Neuronal stem cell (in vitro differentiated cells): ENCODE measurements at regions not wholly inside any gene's neighbourhood (a gene's known extent, or its start where the extent isn't known, plus 50 kb on each side); places are given as distances from the start of the nearest gene placed in this dataset.

Source experiments
- DNase-seq: peaks from one replicate; pipeline ENCODE4 v3.0.0-alpha.2; 2013; ENCODE audit warnings: low spot score
- H2AFZ ChIP-seq: one replicate; pipeline ENCODE4 v1.6.1; 2013; ENCODE audit warnings: mild to moderate bottlenecking, low read length, inconsistent platforms
- H2AK5ac ChIP-seq: 2 replicates; pipeline ENCODE4 v1.6.1; 2013; ENCODE audit warnings: low read depth, mild to moderate bottlenecking, inconsistent platforms, low read length, moderate library complexity, mixed read lengths
- H2BK120ac ChIP-seq: 2 replicates; pipeline ENCODE4 v1.6.1; 2013; ENCODE audit warnings: low read depth, mild to moderate bottlenecking, inconsistent platforms, low read length, moderate library complexity, mixed read lengths
- H2BK12ac ChIP-seq: one replicate; pipeline ENCODE4 v1.6.1; 2013; ENCODE audit warnings: low read length, inconsistent platforms
- H2BK15ac ChIP-seq: 2 replicates; pipeline ENCODE4 v1.6.1; 2013; ENCODE audit warnings: mild to moderate bottlenecking, low read length, inconsistent platforms, mixed read lengths
- H2BK5ac ChIP-seq: one replicate; pipeline ENCODE4 v1.6.1; 2013; ENCODE audit warnings: inconsistent platforms, mild to moderate bottlenecking, low read length, moderate library complexity
- H3K14ac ChIP-seq: one replicate; pipeline ENCODE4 v1.6.1; 2013; ENCODE audit warnings: low read length, inconsistent platforms
- H3K18ac ChIP-seq: 2 replicates; pipeline ENCODE4 v1.6.1; 2013; ENCODE audit warnings: low read length, inconsistent platforms
- H3K23ac ChIP-seq: 2 replicates; pipeline ENCODE4 v1.6.1; 2013; ENCODE audit warnings: low read depth, mild to moderate bottlenecking, mixed read lengths, low read length, inconsistent platforms; ENCODE audit not compliant: poor library complexity
- H3K27ac ChIP-seq: replicated peaks from 3 replicates; pipeline ENCODE4 v1.5.1; 2013; ENCODE audit warnings: low read length, inconsistent platforms
- H3K27me3 ChIP-seq, 3 experiments: 2 replicates each; pipeline ENCODE4 v1.6.1; 2013; ENCODE audit warnings: low read length in 3 of 3, mild to moderate bottlenecking in 2 of 3, inconsistent platforms in 1 of 3, low read depth in 1 of 3, mixed read lengths in 1 of 3, moderate library complexity in 1 of 3; ENCODE audit not compliant: control insufficient read depth in 3 of 3, insufficient read depth in 3 of 3
- H3K36me3 ChIP-seq, 2 donors: replicated peaks in 1 of 2; 2 replicates each; pipeline ENCODE4 v1.6.1; 2013; ENCODE audit warnings: low read length in 2 of 2; ENCODE audit not compliant: control insufficient read depth in 2 of 2, insufficient read depth in 2 of 2
- H3K4ac ChIP-seq: 2 replicates; pipeline ENCODE4 v1.6.1; 2013; ENCODE audit warnings: inconsistent platforms, mild to moderate bottlenecking, low read length, moderate library complexity
- H3K4me1 ChIP-seq, 2 donors: 1 replicate in 1 of 2; 2 replicates in 1 of 2; pipeline ENCODE4 v1.6.1; 2013; ENCODE audit warnings: low read length in 2 of 2, low read depth in 1 of 2; ENCODE audit not compliant: control insufficient read depth in 2 of 2, insufficient read depth in 1 of 2
- H3K4me2 ChIP-seq: one replicate; pipeline ENCODE4 v1.6.1; 2013; ENCODE audit warnings: mild to moderate bottlenecking, low read length, inconsistent platforms; ENCODE audit not compliant: insufficient read depth, poor library complexity, severe bottlenecking
- H3K4me3 ChIP-seq, 2 donors: 2 replicates each; pipeline ENCODE4 v1.5.1; 2013; ENCODE audit warnings: low read length in 2 of 2, mild to moderate bottlenecking in 2 of 2, inconsistent platforms in 1 of 2, moderate library complexity in 1 of 2
- H3K79me1 ChIP-seq: one replicate; pipeline ENCODE4 v1.6.1; 2013; ENCODE audit warnings: low read depth, mild to moderate bottlenecking, inconsistent platforms, low read length, moderate library complexity
- H3K9ac ChIP-seq: one replicate; pipeline ENCODE4 v1.6.1; 2013; ENCODE audit warnings: mild to moderate bottlenecking, low read depth, low read length, inconsistent platforms; ENCODE audit not compliant: poor library complexity
- H3K9me3 ChIP-seq, 2 donors: replicated peaks in 1 of 2; 2 replicates each; pipeline versions ENCODE3 to v1.6.1; 2013; ENCODE audit warnings: low read length in 2 of 2, mild to moderate bottlenecking in 2 of 2, inconsistent platforms in 1 of 2, low read depth in 1 of 2, mixed read lengths in 1 of 2, moderate library complexity in 1 of 2; ENCODE audit not compliant: control insufficient read depth in 2 of 2, insufficient read depth in 1 of 2
- H4K8ac ChIP-seq: one replicate; pipeline ENCODE4 v1.6.1; 2013; ENCODE audit warnings: low read depth, mild to moderate bottlenecking, inconsistent platforms, low read length, moderate library complexity
- H4K91ac ChIP-seq: one replicate; pipeline ENCODE4 v1.6.1; 2013; ENCODE audit warnings: low read length, low read depth, mild to moderate bottlenecking, inconsistent platforms; ENCODE audit not compliant: poor library complexity
- WGBS, 2 donors: extraction: QIAGEN DNeasy Blood & Tissue Kit; methylation state at CpG; one replicate each; pipeline ENCODE4 v1.1.7; 2013; ENCODE audit warnings: missing lambda C conversion rate in 2 of 2, mixed read lengths in 1 of 2; ENCODE audit not compliant: insufficient read length in 2 of 2, insufficient replicate concordance in 1 of 2; ENCODE audit errors: extremely low coverage in 2 of 2; 5-methylcytosine and 5-hydroxymethylcytosine counted together

DNA sequence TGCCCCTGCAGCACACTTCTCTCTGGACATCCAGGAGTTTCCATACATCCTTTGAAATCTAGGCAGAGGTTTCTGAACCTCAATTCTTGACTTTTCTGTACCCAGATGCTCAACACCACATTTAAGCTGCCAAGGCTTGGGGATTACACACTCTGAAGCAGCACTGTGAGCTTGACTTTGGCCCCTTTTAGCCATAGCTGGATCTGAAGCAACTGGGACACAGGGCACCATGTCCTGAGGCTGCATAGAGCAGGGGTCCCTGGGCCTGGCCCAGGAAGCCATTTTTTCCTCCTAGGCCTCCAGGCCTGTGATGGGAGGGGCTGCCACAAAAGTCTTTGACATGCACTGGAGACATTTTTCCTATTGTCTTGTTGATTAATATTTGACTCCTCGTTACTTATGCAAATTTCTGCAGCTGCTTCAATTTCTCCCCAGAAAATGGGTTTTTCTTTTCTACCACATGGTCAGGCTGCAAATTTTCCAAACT, 694.0 kb downstream of the DIPK2A start:
- no peak overlapping the region for H3K18ac ChIP-seq
- no peak overlapping the region for H2BK5ac ChIP-seq
- no peak overlapping the region for H2AFZ ChIP-seq
- no peaks in the 10 kb centered on the region for H3K4me1 ChIP-seq
- H4K91ac ChIP-seq = no peak overlapping the region
- no peak overlapping the region for H2AK5ac ChIP-seq
- no peak overlapping the region for H3K4ac ChIP-seq
- H4K8ac ChIP-seq = no peak overlapping the region
- no peak overlapping the region for H2BK12ac ChIP-seq
- no peak overlapping the region for H3K14ac ChIP-seq
- H3K27me3 ChIP-seq = no peaks in the 10 kb centered on the region
- no peak overlapping the region for H3K23ac ChIP-seq
- peaks cover 0 to 2% of the 10 kb centered on the region in 2 donors for H3K36me3 ChIP-seq
- no peaks in the 10 kb centered on the region for H3K79me1 ChIP-seq
- WGBS, 2 donors = no CpG with 5 or more reads among the region's 1 CpG
- H3K4me3 ChIP-seq = no peak overlapping the region
- H2BK15ac ChIP-seq = no peak overlapping the region
- H3K9me3 ChIP-seq = peaks cover 4 to 9% of the 10 kb centered on the region in 2 donors
- H3K27ac ChIP-seq = no peak overlapping the region
- DNase-seq = no peak
- H2BK120ac ChIP-seq = no peak overlapping the region
- no peak overlapping the region for H3K9ac ChIP-seq
- H3K4me2 ChIP-seq = no peak overlapping the region

GRCh38 chr3:144670571-144670970, 698.9 kb downstream of the DIPK2A start:
- WGBS, 2 donors = no CpG with 5 or more reads among the region's 3 CpGs
- H3K4me3 ChIP-seq = no peak overlapping the region
- DNase-seq = no peak

DNA sequence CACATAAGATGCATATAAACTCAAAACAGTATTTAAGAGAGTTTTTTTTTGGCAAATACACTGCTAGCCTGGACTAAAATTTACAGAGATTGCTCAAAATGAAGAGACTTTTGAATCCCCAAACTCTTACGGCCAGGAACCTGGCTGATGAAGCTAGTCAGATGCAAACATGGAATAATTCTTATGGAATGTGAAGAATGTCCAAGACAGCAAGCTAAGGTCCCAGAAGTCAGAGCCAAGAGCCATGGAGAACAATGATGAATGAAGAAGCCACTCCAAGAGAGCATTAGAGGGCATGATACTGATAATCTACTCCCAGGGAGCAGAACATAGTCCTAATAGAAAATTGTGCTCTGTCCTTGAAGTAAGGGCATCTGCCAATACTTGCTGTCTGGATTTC, 705.5 kb downstream of the DIPK2A start:
- no peak overlapping the region for H3K4ac ChIP-seq
- H3K9ac ChIP-seq = no peak overlapping the region
- H3K9me3 ChIP-seq = no peaks in the 10 kb centered on the region
- H2AFZ ChIP-seq = peak overlapping the region; percentile 4
- no peak overlapping the region for H4K8ac ChIP-seq
- H3K18ac ChIP-seq = no peak overlapping the region
- H3K79me1 ChIP-seq = no peaks in the 10 kb centered on the region
- no peak overlapping the region for H3K14ac ChIP-seq
- H3K23ac ChIP-seq = no peak overlapping the region
- H2BK15ac ChIP-seq = no peak overlapping the region
- H3K27ac ChIP-seq = no peak overlapping the region
- H4K91ac ChIP-seq = no peak overlapping the region
- no peak overlapping the region for H2BK120ac ChIP-seq
- H3K27me3 ChIP-seq = no peaks in the 10 kb centered on the region
- no CpG with 5 or more reads among the region's 1 CpG for WGBS, 2 donors
- H2BK5ac ChIP-seq = no peak overlapping the region
- no peaks in the 10 kb centered on the region for H3K36me3 ChIP-seq
- no peak overlapping the region for H3K4me2 ChIP-seq
- no peak overlapping the region for H2BK12ac ChIP-seq
- H2AK5ac ChIP-seq = no peak overlapping the region
- no peak overlapping the region for H3K4me3 ChIP-seq
- DNase-seq = no peak
- peaks cover 2 to 5% of the 10 kb centered on the region in 2 donors for H3K4me1 ChIP-seq

More at GRCh38 chr3:144670571-144670970, 698.9 kb downstream of the DIPK2A start:
- H2AK5ac ChIP-seq = no peak overlapping the region
- H3K27me3 ChIP-seq = no peaks in the 10 kb centered on the region
- peaks cover 0 to under 1% of the 10 kb centered on the region in 2 donors for H3K36me3 ChIP-seq
- H3K18ac ChIP-seq = no peak overlapping the region
- H2BK5ac ChIP-seq = no peak overlapping the region
- H3K9me3 ChIP-seq = peaks cover under 1 to 5% of the 10 kb centered on the region in 2 donors
- H3K14ac ChIP-seq = no peak overlapping the region
- no peaks in the 10 kb centered on the region for H3K4me1 ChIP-seq
- H3K4me2 ChIP-seq = no peak overlapping the region
- no peaks in the 10 kb centered on the region for H3K79me1 ChIP-seq
- no peak overlapping the region for H4K91ac ChIP-seq
- no peak overlapping the region for H3K9ac ChIP-seq
- H3K27ac ChIP-seq = no peak overlapping the region
- H3K23ac ChIP-seq = no peak overlapping the region
- H4K8ac ChIP-seq = no peak overlapping the region
- no peak overlapping the region for H2BK15ac ChIP-seq
- H2BK120ac ChIP-seq = no peak overlapping the region
- no peak overlapping the region for H2BK12ac ChIP-seq
- no peak overlapping the region for H3K4ac ChIP-seq
- H2AFZ ChIP-seq = no peak overlapping the region

DNA sequence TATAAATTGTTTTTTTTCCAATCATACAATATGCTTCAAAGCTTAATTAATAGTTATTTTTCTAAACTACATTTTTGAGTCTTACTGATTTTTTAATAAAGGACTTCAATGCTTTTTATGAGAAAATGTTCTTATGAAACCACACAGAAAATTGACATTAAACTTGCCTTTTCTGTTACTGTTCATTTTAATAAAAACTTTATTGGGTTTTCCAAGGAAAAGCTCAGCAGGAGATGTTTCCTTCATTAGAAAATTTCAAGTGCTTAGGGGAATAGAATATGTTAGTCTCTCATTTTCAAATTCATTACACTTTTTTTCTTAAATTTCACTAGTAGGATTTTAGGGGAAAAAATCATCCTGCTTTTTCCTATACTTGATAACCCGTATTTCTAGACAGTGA, 711.4 kb downstream of the DIPK2A start:
- Histone ChIP-seq H3K9ac (no peak overlapping the region), H3K4ac (no peak overlapping the region), H3K36me3 (no peaks in the 10 kb centered on the region), H2BK12ac (no peak overlapping the region), H2BK120ac (no peak overlapping the region), H2BK5ac (no peak overlapping the region), H3K4me2 (no peak overlapping the region), H3K14ac (no peak overlapping the region), H3K27me3 (no peaks in the 10 kb centered on the region), H3K4me3 (no peak overlapping the region), H2BK15ac (no peak overlapping the region), H3K18ac (no peak overlapping the region), H3K79me1 (no peaks in the 10 kb centered on the region), H4K8ac (no peak overlapping the region), H2AK5ac (no peak overlapping the region), H3K9me3 (peaks cover 0 to 3% of the 10 kb centered on the region in 2 donors), H3K23ac (no peak overlapping the region), H4K91ac (no peak overlapping the region), H2AFZ (no peak overlapping the region), H3K27ac (no peak overlapping the region), H3K4me1 (no peaks in the 10 kb centered on the region)
- DNase-seq = no peak
- WGBS, 2 donors = no CpG with 5 or more reads among the region's 1 CpG
